Keratinocyte (primary cell): ENCODE measurements at regions not wholly inside any gene's neighbourhood (a gene's known extent, or its start where the extent isn't known, plus 50 kb on each side); places are given as distances from the start of the nearest gene placed in this dataset.

ENCODE experiments used
- CTCF ChIP-seq, 3 experiments: IDR thresholded peaks in 1 of 3; conservative IDR thresholded peaks in 1 of 3; optimal IDR thresholded peaks in 1 of 3; 2 replicates in 2 of 3; 3 replicates in 1 of 3; pipeline versions ENCODE3 to v1.5.1; 2011; ENCODE audit warnings: low read length in 3 of 3, mild to moderate bottlenecking in 3 of 3, moderate library complexity in 2 of 3, control low read depth in 1 of 3, inconsistent platforms in 1 of 3; ENCODE audit not compliant: insufficient read depth in 2 of 3; ENCODE audit errors: extremely low read depth in 1 of 3
- EZH2 ChIP-seq: IDR thresholded peaks from one replicate; pipeline ENCODE4 v1.6.1; 2012; ENCODE audit warnings: inconsistent platforms, mild to moderate bottlenecking, low read length, moderate library complexity

- TF ChIP-seq EZH2 (no peak), CTCF (optimal IDR thresholded peaks at IDR 0.05 in 1 of 3, IDR thresholded peaks at IDR 0.05 in 1 of 3, conservative IDR thresholded peaks at IDR 0.05 in 1 of 3; ENCODE audit: extremely low read depth in 1 of 3, insufficient read depth in 2 of 3, low read length in 3 of 3) (no peak)
These were observed 235.6 kb downstream of the EDEM1 start for GRCh38 chr3:5423076-5423475.
